Neural cell (in vitro differentiated cells): ENCODE measurements at regions not wholly inside any gene's neighbourhood (a gene's known extent, or its start where the extent isn't known, plus 50 kb on each side); places are given as distances from the start of the nearest gene placed in this dataset.

Experiments used
- H2AFZ ChIP-seq: fragments of 200-600, 300-800 bp; sonication (generic), shearing (Covaris generic); 2 replicates; pipeline ENCODE4 v1.6.0; 2014; ENCODE audit warnings: low read depth, mild to moderate bottlenecking, antibody characterized with exemption, low read length, moderate library complexity
- H3F3A ChIP-seq: fragments of 200-600 bp; shearing (Covaris generic); 2 replicates; pipeline ENCODE4 v1.6.1; 2016; ENCODE audit warnings: mild to moderate bottlenecking, moderate library complexity, mixed read lengths, antibody characterized with exemption, low read length; ENCODE audit not compliant: insufficient read depth, poor library complexity, severe bottlenecking
- H3K27ac ChIP-seq: fragments of 200-600, 300-800 bp; sonication (generic), shearing (Covaris generic); 2 replicates; pipeline ENCODE4 v1.5.1; 2014; ENCODE audit warnings: mild to moderate bottlenecking, low read length, moderate library complexity
- H3K27me3 ChIP-seq: fragments of 300-800, 200-600 bp; sonication (generic), shearing (Covaris generic); 2 replicates; pipeline ENCODE4 v1.6.0; 2014; ENCODE audit warnings: mild to moderate bottlenecking, low read depth, low read length, moderate library complexity; ENCODE audit not compliant: insufficient read depth
- H3K36me3 ChIP-seq: fragments of 300-800, 200-600 bp; sonication (generic), shearing (Covaris generic); 2 replicates; pipeline ENCODE4 v1.5.1; 2014; ENCODE audit warnings: mild to moderate bottlenecking, antibody characterized with exemption, low read length, moderate library complexity; ENCODE audit not compliant: insufficient read depth
- H3K4me2 ChIP-seq: fragments of 300-800, 200-600 bp; sonication (generic), shearing (Covaris generic); 2 replicates; pipeline ENCODE4 v1.6.0; 2014; ENCODE audit warnings: mild to moderate bottlenecking, low read length
- H3K4me3 ChIP-seq: fragments of 300-800, 200-600 bp; sonication (generic), shearing (Covaris generic); 2 replicates; pipeline ENCODE4 v1.5.1; 2014; ENCODE audit warnings: mild to moderate bottlenecking, low read length, moderate library complexity
- H3K79me2 ChIP-seq: fragments of 200-600 bp; shearing (Covaris generic); replicated peaks from 2 replicates; pipeline ENCODE4 v1.6.0; 2014; ENCODE audit warnings: mild to moderate bottlenecking, low read length, moderate library complexity; ENCODE audit not compliant: insufficient read depth
- H3K9ac ChIP-seq: fragments of 300-800, 200-600 bp; sonication (generic), shearing (Covaris generic); 2 replicates; pipeline ENCODE4 v1.6.1; 2016; ENCODE audit warnings: mild to moderate bottlenecking, low read length, mixed read lengths
- H3K9me2 ChIP-seq: fragments of 200-600 bp; shearing (Covaris generic); 2 replicates; pipeline ENCODE4 v1.6.1; 2016; ENCODE audit warnings: mild to moderate bottlenecking, low read length, mixed read lengths; ENCODE audit not compliant: insufficient read depth
- H3K9me3 ChIP-seq: fragments of 200-600, 300-800 bp; sonication (generic), shearing (Covaris generic); 2 replicates; pipeline ENCODE4 v1.6.1; 2016; ENCODE audit warnings: mild to moderate bottlenecking, mixed run types, low read length, moderate library complexity, mixed read lengths
- H4K20me1 ChIP-seq: fragments of 200-600 bp; shearing (Covaris generic); 2 replicates; pipeline ENCODE4 v1.6.1; 2016; ENCODE audit warnings: mild to moderate bottlenecking, mixed run types; ENCODE audit not compliant: insufficient read depth
- EP300 ChIP-seq: fragments of 450-650 bp; conservative IDR thresholded peaks from 2 replicates; pipeline ENCODE4 v1.6.1; 2014; ENCODE audit warnings: antibody characterized with exemption, mild to moderate bottlenecking, moderate library complexity; ENCODE audit not compliant: poor library complexity, severe bottlenecking
- EZH2 ChIP-seq: fragments of 200-600, 300-800 bp; shearing (Covaris generic), sonication (generic); IDR thresholded peaks from 2 replicates; pipeline ENCODE4 v1.6.1; 2014; ENCODE audit warnings: antibody characterized with exemption, low read length, borderline replicate concordance, mild to moderate bottlenecking; ENCODE audit not compliant: insufficient read depth, poor library complexity, severe bottlenecking
- MXI1 ChIP-seq: fragments of 450-650 bp; conservative IDR thresholded peaks from 2 replicates; pipeline ENCODE4 v1.6.1; 2014; ENCODE audit warnings: antibody characterized with exemption, mild to moderate bottlenecking; ENCODE audit not compliant: poor library complexity, severe bottlenecking
- POLR2AphosphoS5 ChIP-seq: IDR thresholded peaks from 2 replicates; pipeline ENCODE4 v1.6.1; 2012
- RAD21 ChIP-seq: fragments of 450-650 bp; conservative IDR thresholded peaks from 2 replicates; pipeline ENCODE4 v1.6.1; 2014; ENCODE audit warnings: antibody characterized with exemption, mild to moderate bottlenecking, moderate library complexity
- SMC3 ChIP-seq: fragments of 450-650 bp; conservative IDR thresholded peaks from 2 replicates; pipeline ENCODE4 v1.6.1; 2014; ENCODE audit warnings: antibody characterized with exemption, mild to moderate bottlenecking, moderate library complexity; ENCODE audit not compliant: poor library complexity
- TAF1 ChIP-seq: IDR thresholded peaks from 2 replicates; pipeline ENCODE4 v1.6.1; 2012; ENCODE audit warnings: low read depth
- TF ChIP-seq, protein P1 (sequence below): fragments of 450-650 bp; IDR thresholded peaks from 2 replicates; pipeline ENCODE4 v1.5.1; 2014; ENCODE audit warnings: antibody characterized with exemption, mild to moderate bottlenecking, moderate library complexity; ENCODE audit not compliant: poor library complexity, severe bottlenecking
- TF ChIP-seq, protein P2 (sequence below): IDR thresholded peaks from 2 replicates; pipeline ENCODE4 v1.6.1; 2012; ENCODE audit warnings: borderline replicate concordance

DNA sequence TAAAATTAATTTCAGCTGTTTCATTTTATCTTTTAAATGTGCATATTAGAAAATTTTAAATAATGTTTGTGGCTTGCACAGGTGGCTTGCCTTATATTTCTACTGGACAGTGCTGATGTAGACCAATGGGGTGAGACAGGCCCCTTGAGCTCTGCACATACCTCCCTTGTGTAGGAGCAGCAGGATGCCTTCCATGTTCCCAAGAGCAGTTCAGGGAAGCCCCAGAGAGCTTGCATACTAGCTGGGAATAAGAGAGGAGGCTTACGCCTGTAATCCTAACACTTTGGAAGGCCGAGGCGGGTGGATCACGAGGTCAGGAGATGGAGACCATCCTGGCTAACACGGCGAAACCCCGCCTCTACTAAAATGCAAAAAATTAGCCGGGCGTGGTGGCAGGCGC is 61.4 kb downstream of the RFPL4B start:
- Histone ChIP-seq H3K36me3 (no peaks in the 10 kb centered on the region), H4K20me1 (no peaks in the 10 kb centered on the region), H3K4me2 (no peak overlapping the region), H2AFZ (no peak overlapping the region), H3K4me3 (no peak overlapping the region), H3F3A (no peaks in the 10 kb centered on the region), H3K27ac (no peak overlapping the region), H3K9ac (no peak overlapping the region), H3K9me2 (no peaks in the 10 kb centered on the region), H3K27me3 (no peaks in the 10 kb centered on the region), H3K9me3 (no peaks in the 10 kb centered on the region), H3K79me2 (no peaks in the 10 kb centered on the region)
- TF ChIP-seq MXI1 (no peak), RAD21 (no peak), SMC3 (no peak)

DNA sequence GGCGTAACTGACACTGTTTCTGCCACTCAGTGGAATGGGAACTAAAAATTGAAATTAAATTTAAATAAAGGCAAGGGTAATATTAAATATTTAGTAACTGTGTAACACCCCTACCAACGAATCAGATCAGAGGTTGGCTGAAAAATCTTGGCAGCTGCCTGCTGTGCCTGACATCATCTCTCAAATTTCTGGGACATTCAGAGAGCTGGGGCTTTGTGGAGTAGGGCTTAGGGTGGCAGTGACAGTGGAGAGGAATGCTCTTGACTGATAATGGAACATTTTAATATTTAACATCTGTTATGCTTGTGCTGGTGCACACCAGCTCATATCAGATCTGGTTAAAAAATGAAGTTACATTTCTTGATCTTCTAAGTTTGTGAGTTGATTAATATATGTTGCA is 62.2 kb downstream of the RFPL4B start:
- H3K4me2 ChIP-seq: no peak overlapping the region
- H3K27me3 ChIP-seq: no peaks in the 10 kb centered on the region
- H4K20me1 ChIP-seq: no peaks in the 10 kb centered on the region
- TF ChIP-seq POLR2AphosphoS5 (no peak), EP300 (no peak), MXI1 (no peak), RAD21 (no peak), TAF1 (no peak), EZH2 (no peak), SMC3 (no peak)
- TF ChIP-seq, protein P1, sequence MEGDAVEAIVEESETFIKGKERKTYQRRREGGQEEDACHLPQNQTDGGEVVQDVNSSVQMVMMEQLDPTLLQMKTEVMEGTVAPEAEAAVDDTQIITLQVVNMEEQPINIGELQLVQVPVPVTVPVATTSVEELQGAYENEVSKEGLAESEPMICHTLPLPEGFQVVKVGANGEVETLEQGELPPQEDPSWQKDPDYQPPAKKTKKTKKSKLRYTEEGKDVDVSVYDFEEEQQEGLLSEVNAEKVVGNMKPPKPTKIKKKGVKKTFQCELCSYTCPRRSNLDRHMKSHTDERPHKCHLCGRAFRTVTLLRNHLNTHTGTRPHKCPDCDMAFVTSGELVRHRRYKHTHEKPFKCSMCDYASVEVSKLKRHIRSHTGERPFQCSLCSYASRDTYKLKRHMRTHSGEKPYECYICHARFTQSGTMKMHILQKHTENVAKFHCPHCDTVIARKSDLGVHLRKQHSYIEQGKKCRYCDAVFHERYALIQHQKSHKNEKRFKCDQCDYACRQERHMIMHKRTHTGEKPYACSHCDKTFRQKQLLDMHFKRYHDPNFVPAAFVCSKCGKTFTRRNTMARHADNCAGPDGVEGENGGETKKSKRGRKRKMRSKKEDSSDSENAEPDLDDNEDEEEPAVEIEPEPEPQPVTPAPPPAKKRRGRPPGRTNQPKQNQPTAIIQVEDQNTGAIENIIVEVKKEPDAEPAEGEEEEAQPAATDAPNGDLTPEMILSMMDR: no peak
- TF ChIP-seq, protein P2, sequence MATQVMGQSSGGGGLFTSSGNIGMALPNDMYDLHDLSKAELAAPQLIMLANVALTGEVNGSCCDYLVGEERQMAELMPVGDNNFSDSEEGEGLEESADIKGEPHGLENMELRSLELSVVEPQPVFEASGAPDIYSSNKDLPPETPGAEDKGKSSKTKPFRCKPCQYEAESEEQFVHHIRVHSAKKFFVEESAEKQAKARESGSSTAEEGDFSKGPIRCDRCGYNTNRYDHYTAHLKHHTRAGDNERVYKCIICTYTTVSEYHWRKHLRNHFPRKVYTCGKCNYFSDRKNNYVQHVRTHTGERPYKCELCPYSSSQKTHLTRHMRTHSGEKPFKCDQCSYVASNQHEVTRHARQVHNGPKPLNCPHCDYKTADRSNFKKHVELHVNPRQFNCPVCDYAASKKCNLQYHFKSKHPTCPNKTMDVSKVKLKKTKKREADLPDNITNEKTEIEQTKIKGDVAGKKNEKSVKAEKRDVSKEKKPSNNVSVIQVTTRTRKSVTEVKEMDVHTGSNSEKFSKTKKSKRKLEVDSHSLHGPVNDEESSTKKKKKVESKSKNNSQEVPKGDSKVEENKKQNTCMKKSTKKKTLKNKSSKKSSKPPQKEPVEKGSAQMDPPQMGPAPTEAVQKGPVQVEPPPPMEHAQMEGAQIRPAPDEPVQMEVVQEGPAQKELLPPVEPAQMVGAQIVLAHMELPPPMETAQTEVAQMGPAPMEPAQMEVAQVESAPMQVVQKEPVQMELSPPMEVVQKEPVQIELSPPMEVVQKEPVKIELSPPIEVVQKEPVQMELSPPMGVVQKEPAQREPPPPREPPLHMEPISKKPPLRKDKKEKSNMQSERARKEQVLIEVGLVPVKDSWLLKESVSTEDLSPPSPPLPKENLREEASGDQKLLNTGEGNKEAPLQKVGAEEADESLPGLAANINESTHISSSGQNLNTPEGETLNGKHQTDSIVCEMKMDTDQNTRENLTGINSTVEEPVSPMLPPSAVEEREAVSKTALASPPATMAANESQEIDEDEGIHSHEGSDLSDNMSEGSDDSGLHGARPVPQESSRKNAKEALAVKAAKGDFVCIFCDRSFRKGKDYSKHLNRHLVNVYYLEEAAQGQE: no peak
- H3K9me2 ChIP-seq: no peaks in the 10 kb centered on the region
- H3K79me2 ChIP-seq: no peaks in the 10 kb centered on the region
- no peak overlapping the region for H2AFZ ChIP-seq
- H3K4me3 ChIP-seq: no peak overlapping the region
- no peaks in the 10 kb centered on the region for H3K9me3 ChIP-seq
- no peaks in the 10 kb centered on the region for H3K36me3 ChIP-seq
- no peak overlapping the region for H3K27ac ChIP-seq
- H3F3A ChIP-seq: no peaks in the 10 kb centered on the region
- H3K9ac ChIP-seq: no peak overlapping the region

DNA sequence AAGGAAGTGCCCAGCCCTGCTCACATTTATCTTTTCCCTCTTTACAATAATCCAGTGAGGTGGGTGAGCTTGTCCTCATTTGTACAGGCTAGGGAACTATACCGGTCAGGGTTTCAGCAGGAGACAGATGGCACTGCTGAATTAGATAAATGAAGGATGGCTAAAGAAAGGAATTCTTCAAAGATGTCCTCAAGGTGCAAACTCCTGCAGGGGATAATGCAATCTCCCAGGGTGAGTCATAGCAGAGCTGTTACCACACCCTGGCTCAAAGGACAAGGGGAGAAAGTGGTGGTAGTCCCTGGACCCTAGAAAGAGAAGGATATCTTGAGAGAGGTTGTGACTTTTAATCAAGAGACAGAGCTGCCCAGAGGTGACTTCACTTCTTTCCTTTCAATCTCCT is 66.7 kb downstream of the RFPL4B start:
- Histone ChIP-seq H3F3A (no peaks in the 10 kb centered on the region), H3K9ac (no peak overlapping the region), H2AFZ (no peak overlapping the region), H3K36me3 (no peaks in the 10 kb centered on the region), H3K4me2 (no peak overlapping the region), H3K79me2 (no peaks in the 10 kb centered on the region), H3K9me3 (no peaks in the 10 kb centered on the region), H3K27ac (no peak overlapping the region), H3K9me2 (no peaks in the 10 kb centered on the region), H3K4me3 (no peak overlapping the region), H3K27me3 (no peaks in the 10 kb centered on the region), H4K20me1 (no peaks in the 10 kb centered on the region)
- no peak for TF ChIP-seq TAF1
